WTC11 (cell line): ENCODE measurements at regions not wholly inside any gene's neighbourhood (a gene's known extent, or its start where the extent isn't known, plus 50 kb on each side); places are given as distances from the start of the nearest gene placed in this dataset.
"Not testable (repeated sequence)": the region's sequence is repeated elsewhere in the genome, so short reads cannot be mapped to it uniquely, and the experiment has no call there.

ENCODE experiments used
- ATAC-seq: fragments of 200-7000 bp; cut with Tn5 transposase; 2 replicates; pipeline ENCODE4 v1.10.0; 2021; ENCODE audit warnings: mild to moderate bottlenecking, moderate library complexity
- CTCF ChIA-PET: fragments of 300-600 bp; sonication (Branson Sonifier 250); formaldehyde crosslinking; loops from one replicate; lab custom pipeline; 2021; ENCODE audit warnings: antibody characterized with exemption; lab: Charles Lee
- POLR2A ChIA-PET: fragments of 350-600 bp; sonication (Branson Sonifier 250); formaldehyde crosslinking; loops from one replicate; lab custom pipeline; 2021; ENCODE audit warnings: antibody characterized with exemption; lab: Charles Lee
- DNase-seq: peaks from one replicate; pipeline ENCODE4 v3.0.0; 2021; ENCODE audit warnings: low spot score
- H3K27ac Mint-ChIP-seq: 2 replicates; pipeline ENCODE4 v1.8.0; 2021; ENCODE audit warnings: mixed read lengths
- H3K27me3 Mint-ChIP-seq: 2 replicates; pipeline ENCODE4 v1.8.0; 2021; ENCODE audit warnings: low read depth, mild to moderate bottlenecking, moderate library complexity, mixed read lengths
- H3K36me3 Mint-ChIP-seq: 2 replicates; pipeline ENCODE4 v1.8.0; 2021; ENCODE audit warnings: mixed read lengths
- H3K4me1 Mint-ChIP-seq: 2 replicates; pipeline ENCODE4 v1.8.0; 2022; ENCODE audit warnings: mixed read lengths
- H3K4me3 Mint-ChIP-seq: 2 replicates; pipeline ENCODE4 v1.8.0; 2021; ENCODE audit warnings: mild to moderate bottlenecking, moderate library complexity, mixed read lengths
- H3K9me3 Mint-ChIP-seq: 2 replicates; pipeline ENCODE4 v1.8.0; 2021; ENCODE audit warnings: mixed read lengths
- AFF4 ChIP-seq: sonication (generic); formaldehyde crosslinking; IDR thresholded peaks from 2 replicates; pipeline ENCODE4 v1.8.1; 2023; ENCODE audit warnings: mild to moderate bottlenecking, missing genetic modification reagents, borderline replicate concordance
- CREB1 ChIP-seq: sonication (generic); formaldehyde crosslinking; IDR thresholded peaks from 2 replicates; pipeline ENCODE4 v1.8.0; 2023; ENCODE audit warnings: mild to moderate bottlenecking, missing genetic modification reagents
- E2F4 ChIP-seq: sonication (generic); formaldehyde crosslinking; IDR thresholded peaks from 2 replicates; pipeline ENCODE4 v1.8.1; 2022; ENCODE audit warnings: low read depth, mild to moderate bottlenecking, moderate library complexity, missing genetic modification reagents, borderline replicate concordance
- E2F5 ChIP-seq: sonication (generic); formaldehyde crosslinking; IDR thresholded peaks from 2 replicates; pipeline ENCODE4 v1.8.1; 2022; ENCODE audit warnings: mild to moderate bottlenecking, moderate library complexity, missing genetic modification reagents
- ETV6 ChIP-seq: sonication (generic); formaldehyde crosslinking; IDR thresholded peaks from 2 replicates; pipeline ENCODE4 v1.8.1; 2022; ENCODE audit warnings: mild to moderate bottlenecking, missing genetic modification reagents
- MAX ChIP-seq: sonication (generic); formaldehyde crosslinking; IDR thresholded peaks from 2 replicates; pipeline ENCODE4 v1.8.0; 2022; ENCODE audit warnings: mild to moderate bottlenecking, missing genetic modification reagents
- RELA ChIP-seq: sonication (generic); formaldehyde crosslinking; IDR thresholded peaks from 2 replicates; pipeline ENCODE4 v1.8.1; 2022; ENCODE audit warnings: missing genetic modification reagents, mild to moderate bottlenecking, borderline replicate concordance
- SMAD3 ChIP-seq: sonication (generic); formaldehyde crosslinking; IDR thresholded peaks from 2 replicates; pipeline ENCODE4 v1.8.0; 2022; ENCODE audit warnings: missing genetic modification reagents, mild to moderate bottlenecking, borderline replicate concordance
- SMAD4 ChIP-seq: sonication (generic); formaldehyde crosslinking; IDR thresholded peaks from 2 replicates; pipeline ENCODE4 v1.8.0; 2022; ENCODE audit warnings: mild to moderate bottlenecking, missing genetic modification reagents
- ZMAT4 ChIP-seq: fragments of 250-450 bp; sonication (Bioruptor Pico); IDR thresholded peaks from 2 replicates; pipeline ENCODE4 v1.9.0; 2021; ENCODE audit warnings: mild to moderate bottlenecking
- ZNF219 ChIP-seq: sonication (generic); formaldehyde crosslinking; IDR thresholded peaks from 2 replicates; pipeline ENCODE4 v1.8.0; 2023; ENCODE audit warnings: missing genetic modification reagents, mild to moderate bottlenecking, borderline replicate concordance
- ZNF396 ChIP-seq: fragments of 250-450 bp; sonication (Bioruptor Pico); IDR thresholded peaks from 2 replicates; pipeline ENCODE4 v1.8.0; 2021; ENCODE audit warnings: mild to moderate bottlenecking, moderate library complexity, borderline replicate concordance
- ZNF416 ChIP-seq: fragments of 250-450 bp; sonication (Bioruptor Pico); IDR thresholded peaks from 2 replicates; pipeline ENCODE4 v1.9.0; 2021; ENCODE audit warnings: mild to moderate bottlenecking, inconsistent platforms
- ZNF423 ChIP-seq: fragments of 250-450 bp; sonication (Bioruptor Pico); IDR thresholded peaks from 2 replicates; pipeline ENCODE4 v2.1.2; 2022; ENCODE audit warnings: mild to moderate bottlenecking, moderate library complexity

- no peak overlapping the region for H3K4me3 Mint-ChIP-seq
- H3K4me1 Mint-ChIP-seq, result peaks cover 16% of the 10 kb centered on the region
- no peak for TF ChIP-seq E2F5 (CRISPR knock-in tag)
- TF ChIP-seq SMAD3 (CRISPR knock-in tag), result no peak
- TF ChIP-seq ZNF219, result no peak
- ChIA-PET CTCF (no interaction called here), POLR2A (no interaction called here)
- peaks cover 4% of the 10 kb centered on the region; the same call in 1 of the 2 replicates for H3K9me3 Mint-ChIP-seq
- H3K36me3 Mint-ChIP-seq, result no peaks in the 10 kb centered on the region
- ATAC-seq (peak; percentile 71), DNase-seq (no peak)
- H3K27ac Mint-ChIP-seq, result no peak overlapping the region
- H3K27me3 Mint-ChIP-seq, result no peaks in the 10 kb centered on the region
These were observed 154.7 kb upstream of the LRP1B start for GRCh38 chr2:142285480-142285879.

- ATAC-seq, H3K4me3 Mint-ChIP-seq, H3K27me3 Mint-ChIP-seq, POLR2A ChIA-PET, CTCF ChIA-PET, DNase-seq, H3K36me3 Mint-ChIP-seq, H3K9me3 Mint-ChIP-seq, H3K27ac Mint-ChIP-seq: not testable (repeated sequence)
- peaks cover 18% of the 10 kb centered on the region for H3K4me1 Mint-ChIP-seq
These were observed 153.5 kb upstream of the LRP1B start for GRCh38 chr2:142284336-142284735.

- peak; percentile 34 for DNase-seq
- TF ChIP-seq ZNF416 (CRISPR knock-in tag), result no peak
- TF ChIP-seq CREB1 (CRISPR knock-in tag), result no peak
- TF ChIP-seq ZNF396 (CRISPR knock-in tag), result no peak
- no peak for TF ChIP-seq MAX (CRISPR knock-in tag)
- TF ChIP-seq E2F4 (CRISPR knock-in tag), result no peak
- TF ChIP-seq AFF4 (CRISPR knock-in tag), result no peak
- no peak for TF ChIP-seq E2F5 (CRISPR knock-in tag)
- no peak for TF ChIP-seq SMAD4 (CRISPR knock-in tag)
- TF ChIP-seq ZNF423 (CRISPR knock-in tag), result no peak
- no peak for TF ChIP-seq RELA
- no peak for TF ChIP-seq ZMAT4 (CRISPR knock-in tag)
- TF ChIP-seq ZNF219, result no peak
- no peak for TF ChIP-seq ETV6 (CRISPR knock-in tag)
- ChIA-PET CTCF (no interaction called here), POLR2A (no interaction called here)
- peaks cover 8% of the 10 kb centered on the region for H3K9me3 Mint-ChIP-seq
- H3K4me3 Mint-ChIP-seq, result no peak overlapping the region
- H3K27me3 Mint-ChIP-seq, result no peaks in the 10 kb centered on the region
- no peak overlapping the region for H3K27ac Mint-ChIP-seq
- ATAC-seq, result peak; percentile 73
- H3K4me1 Mint-ChIP-seq, result peaks cover 13% of the 10 kb centered on the region
- H3K36me3 Mint-ChIP-seq, result no peaks in the 10 kb centered on the region; the same call in 1 of the 2 replicates
These were observed 150.0 kb upstream of the LRP1B start for GRCh38 chr2:142280831-142281230.
